HG03159 (cell line): ENCODE measurements at regions not wholly inside any gene's neighbourhood (a gene's known extent, or its start where the extent isn't known, plus 50 kb on each side); places are given as distances from the start of the nearest gene placed in this dataset.
A peak's percentile ranks its signal among the peaks of the same experiment; 100 is the strongest.
"Not testable (repeated sequence)": the region's sequence is repeated elsewhere in the genome, so short reads cannot be mapped to it uniquely, and the experiment has no call there.

ENCODE experiments used
- ATAC-seq: cut with Tn5 transposase; IDR thresholded peaks from one replicate; pipeline ENCODE4 v1.9.1; 2021; ENCODE audit warnings: mild to moderate bottlenecking, moderate library complexity; ENCODE audit not compliant: unreplicated experiment

- ATAC-seq: no peak
Measured at GRCh38 chr4:128540122-128540521, 252.5 kb upstream of the PGRMC2 start.

- no peak for ATAC-seq
Measured at GRCh38 chr4:128538111-128538882, 250.7 kb upstream of the PGRMC2 start.

- no peak for ATAC-seq
Measured at GRCh38 chr4:128536746-128537145, 249.1 kb upstream of the PGRMC2 start.

GRCh38 chr4:128535510-128535909 lies 247.9 kb upstream of the PGRMC2 start:
- ATAC-seq: not testable (repeated sequence)

- no peak for ATAC-seq
Measured at GRCh38 chr4:128528793-128529553, 241.4 kb upstream of the PGRMC2 start.

GRCh38 chr4:128527946-128528576 lies 240.4 kb upstream of the PGRMC2 start:
- no peak for ATAC-seq

- no peak for ATAC-seq
Measured at GRCh38 chr4:128527351-128527750, 239.7 kb upstream of the PGRMC2 start.

GRCh38 chr4:128525992-128526630 lies 238.5 kb upstream of the PGRMC2 start:
- no peak for ATAC-seq

GRCh38 chr4:128525387-128525786 lies 237.8 kb upstream of the PGRMC2 start:
- ATAC-seq: no peak

GRCh38 chr4:128524311-128524710 lies 236.7 kb upstream of the PGRMC2 start:
- no peak for ATAC-seq

- no peak for ATAC-seq
Measured at GRCh38 chr4:128521648-128522111, 234.1 kb upstream of the PGRMC2 start.

GRCh38 chr4:128521156-128521555 lies 233.5 kb upstream of the PGRMC2 start:
- no peak for ATAC-seq

- ATAC-seq: no peak
Measured at GRCh38 chr4:128519163-128519830, 231.7 kb upstream of the PGRMC2 start.

GRCh38 chr4:128517739-128518510 lies 230.3 kb upstream of the PGRMC2 start:
- peak; percentile 97 for ATAC-seq

- ATAC-seq: no peak
Measured at GRCh38 chr4:128517096-128517738, 229.6 kb upstream of the PGRMC2 start.

GRCh38 chr4:128516301-128516969 lies 228.8 kb upstream of the PGRMC2 start:
- peak; percentile 56 for ATAC-seq

- no peak for ATAC-seq
Measured at GRCh38 chr4:128513664-128514484, 226.3 kb upstream of the PGRMC2 start.

- ATAC-seq: no peak
Measured at GRCh38 chr4:128512767-128513322, 225.2 kb upstream of the PGRMC2 start.
